NCI-H2107 treated with DMSO at 0.1 percent for 48 hours (cell line): ENCODE measurements at regions not wholly inside any gene's neighbourhood (a gene's known extent, or its start where the extent isn't known, plus 50 kb on each side); places are given as distances from the start of the nearest gene placed in this dataset.

Experiments
- DNase-seq: peaks from one replicate; lab custom pipeline; 2025; ENCODE audit not compliant: unreplicated experiment; lab: John Stamatoyannopoulos, UW

DNA sequence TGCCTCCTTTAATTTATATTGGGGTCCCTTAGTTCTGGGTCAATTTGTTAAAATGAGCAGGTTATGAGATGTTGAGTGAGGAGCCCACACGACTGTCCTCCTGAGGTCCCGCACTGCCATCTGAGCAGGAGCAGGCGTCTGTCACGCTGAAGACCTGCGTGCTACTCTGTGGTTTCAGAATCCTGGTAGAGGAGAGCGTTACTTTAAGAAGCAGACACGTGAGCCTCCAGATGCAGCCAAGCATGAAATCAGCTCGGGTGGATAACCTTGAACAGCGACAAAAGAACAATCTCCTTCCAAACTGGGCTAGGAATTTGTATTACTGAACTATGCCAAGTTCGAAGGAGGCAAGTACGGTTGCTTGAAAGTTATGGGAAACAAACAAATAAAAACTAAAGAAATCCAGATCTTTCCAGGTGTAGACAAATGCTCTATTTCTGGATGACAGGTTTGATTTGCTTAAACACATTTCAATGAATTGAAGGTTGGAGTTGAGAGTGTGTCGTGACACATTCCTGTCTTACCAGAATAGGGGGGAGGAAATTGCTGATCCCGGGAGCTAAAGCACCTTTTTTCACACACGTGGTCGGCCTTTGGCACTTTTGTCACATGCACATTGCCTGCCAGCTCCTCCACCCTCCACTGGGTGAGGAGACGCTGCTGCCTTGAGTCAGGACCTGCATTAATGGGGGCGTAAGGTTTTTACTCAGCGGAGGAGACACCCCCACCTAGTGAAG is 945.5 kb upstream of the SLC10A2 start:
- DNase-seq, result no peak

DNA sequence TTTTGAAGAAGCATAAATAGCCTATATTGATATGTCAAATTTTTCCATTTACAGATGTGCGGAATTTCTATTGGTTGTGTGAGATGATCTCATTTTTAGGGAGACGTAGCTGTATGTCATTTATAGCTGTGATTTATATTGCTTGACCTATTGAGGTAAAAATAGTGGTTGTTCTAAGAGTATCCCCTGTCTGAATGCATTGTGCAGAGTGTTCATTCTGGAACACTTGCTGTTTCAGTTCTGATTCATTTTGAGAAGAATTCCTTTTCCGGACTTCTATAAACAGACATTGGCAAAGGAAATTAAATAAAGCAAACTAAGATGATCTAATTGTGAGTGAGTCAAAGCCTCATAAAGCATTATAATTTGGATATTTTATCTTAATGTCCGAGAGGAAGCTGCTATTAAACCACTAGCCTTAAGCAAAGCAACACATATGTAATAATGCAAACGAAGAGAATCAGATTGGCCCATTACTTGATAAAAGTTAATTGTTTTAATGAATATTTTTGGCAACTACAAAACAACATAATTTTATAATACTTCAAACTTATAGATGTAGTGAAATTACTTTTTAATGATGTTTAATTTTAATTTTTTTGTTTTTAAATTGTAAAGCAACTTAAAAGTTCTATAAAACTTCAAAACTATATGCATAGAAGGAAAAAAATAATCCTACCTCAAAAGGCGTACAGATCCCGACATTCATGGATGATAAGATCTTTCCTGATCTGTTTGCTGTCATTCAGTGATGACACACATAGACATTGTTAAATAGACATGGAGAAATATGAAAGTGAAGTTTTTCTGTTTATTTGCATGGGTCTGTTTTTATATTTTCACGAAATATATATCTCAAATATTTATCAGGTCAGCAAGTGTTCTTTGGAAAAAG is 942.6 kb upstream of the SLC10A2 start:
- DNase-seq, result no peak

DNA sequence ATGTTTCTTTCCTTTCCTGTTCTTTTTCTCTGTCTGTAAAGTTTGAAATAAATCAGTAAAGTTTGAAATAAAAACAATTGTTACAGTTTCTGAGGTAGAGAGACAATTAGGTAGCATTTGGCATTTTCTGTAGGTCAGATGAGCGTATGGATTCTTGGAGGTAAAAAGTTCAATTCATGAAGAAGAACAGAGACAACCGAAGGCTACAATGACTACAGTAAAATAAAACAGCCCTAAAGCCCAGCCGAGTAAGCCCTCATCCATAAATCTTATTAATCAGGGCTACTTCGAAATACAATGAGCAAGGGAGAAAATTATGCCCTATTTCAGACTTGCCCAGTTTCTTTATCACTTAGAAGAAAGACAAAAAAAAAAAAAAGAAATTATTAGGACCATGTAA is 941.9 kb upstream of the SLC10A2 start:
- DNase-seq, result no peak

DNA sequence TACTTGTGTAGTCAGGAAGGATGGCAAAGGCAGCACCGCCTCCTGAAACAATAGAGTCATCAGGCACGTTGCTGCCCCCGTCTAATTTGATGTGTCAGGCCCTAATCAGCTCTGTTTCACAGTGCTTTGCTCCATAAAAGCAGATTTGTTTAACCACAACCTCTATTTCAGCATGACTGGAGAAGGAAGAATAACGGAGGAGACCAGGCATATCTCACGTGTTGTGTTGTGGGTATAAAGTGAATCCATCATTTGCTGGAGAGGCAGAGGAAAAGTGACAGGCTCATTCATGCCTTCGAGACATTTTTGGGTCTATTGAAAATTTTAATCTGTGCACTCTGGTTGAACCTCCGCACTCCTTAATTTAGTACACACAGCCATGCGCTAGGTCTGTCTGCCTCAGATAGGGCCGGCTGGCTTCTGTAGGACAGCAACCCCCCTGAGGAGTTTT is 940.4 kb upstream of the SLC10A2 start:
- DNase-seq, result no peak

DNA sequence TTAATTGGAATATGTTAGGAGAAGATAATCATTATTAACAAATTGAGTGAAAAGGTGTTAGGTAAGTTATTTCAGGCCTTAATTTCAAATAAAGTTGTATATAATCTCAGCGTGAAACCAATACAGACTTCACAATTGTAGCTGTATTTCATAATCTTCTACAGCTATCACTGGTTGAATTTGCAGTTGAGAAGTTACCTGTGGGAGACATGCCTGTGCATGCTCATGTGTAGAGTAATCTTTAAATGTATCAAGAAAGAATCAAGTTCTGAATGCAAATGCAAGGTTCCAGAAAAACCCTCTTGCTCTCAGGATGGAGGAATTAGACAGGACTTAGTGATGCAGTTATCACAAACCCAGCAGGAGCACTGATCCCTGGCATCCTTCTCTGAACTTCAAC is 938.4 kb upstream of the SLC10A2 start:
- no peak for DNase-seq

DNA sequence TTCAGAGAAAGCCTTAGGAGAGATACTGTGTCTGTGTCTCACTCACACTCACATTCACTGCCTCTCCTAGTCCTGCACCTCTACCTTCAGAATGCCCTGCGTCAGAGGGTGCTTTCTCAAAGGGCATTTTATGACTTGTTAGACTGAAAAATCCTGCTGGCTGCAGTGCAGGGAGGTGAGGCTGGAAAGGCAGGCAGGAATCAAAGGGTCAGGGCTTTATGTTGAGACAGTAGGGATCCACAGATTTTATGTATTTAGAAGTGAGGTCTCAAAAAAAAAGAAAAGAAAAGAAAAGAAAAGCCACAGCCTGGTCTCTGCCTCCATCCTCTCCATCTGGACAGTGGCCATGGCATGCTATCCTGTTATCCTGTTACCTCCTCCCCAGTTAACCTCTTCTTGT is 936.0 kb upstream of the SLC10A2 start:
- DNase-seq, result no peak

DNA sequence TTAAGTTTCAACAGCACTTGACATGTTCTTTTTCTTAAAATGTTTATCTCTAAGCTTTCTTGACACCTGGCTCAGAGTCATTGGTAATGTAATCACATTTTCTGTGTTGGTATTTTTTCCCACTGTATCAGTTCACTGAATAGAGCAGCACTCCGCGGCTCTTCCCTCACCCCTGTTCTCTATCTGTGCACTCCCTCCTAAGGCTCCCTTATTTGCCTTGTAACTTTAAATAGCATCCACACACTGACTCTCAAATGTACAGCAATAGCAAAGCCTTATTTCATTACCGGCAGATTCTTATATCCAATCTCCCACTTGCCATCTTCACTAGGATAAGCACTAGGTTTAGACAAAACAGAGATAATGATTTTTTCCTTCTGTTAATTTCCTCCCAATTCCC is 935.5 kb upstream of the SLC10A2 start:
- DNase-seq, result no peak

DNA sequence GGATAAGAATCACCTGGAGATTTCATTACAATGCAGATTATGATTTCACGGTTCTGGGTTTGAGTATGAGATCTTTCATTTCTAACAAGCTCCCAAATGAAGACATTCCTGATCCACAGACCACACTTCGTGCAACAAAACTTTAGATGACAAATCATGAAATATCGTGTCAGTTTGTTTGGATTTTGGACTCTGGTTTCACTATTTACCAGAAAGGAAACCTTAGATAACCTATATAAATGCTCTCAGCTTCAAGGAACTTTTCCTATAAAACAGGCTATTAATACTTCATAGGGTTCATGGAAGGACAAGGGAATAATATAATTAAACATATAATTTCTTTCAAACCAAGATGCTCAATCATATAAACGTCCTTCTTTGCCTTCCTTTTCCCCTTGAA is 930.5 kb upstream of the SLC10A2 start:
- DNase-seq, result no peak

DNA sequence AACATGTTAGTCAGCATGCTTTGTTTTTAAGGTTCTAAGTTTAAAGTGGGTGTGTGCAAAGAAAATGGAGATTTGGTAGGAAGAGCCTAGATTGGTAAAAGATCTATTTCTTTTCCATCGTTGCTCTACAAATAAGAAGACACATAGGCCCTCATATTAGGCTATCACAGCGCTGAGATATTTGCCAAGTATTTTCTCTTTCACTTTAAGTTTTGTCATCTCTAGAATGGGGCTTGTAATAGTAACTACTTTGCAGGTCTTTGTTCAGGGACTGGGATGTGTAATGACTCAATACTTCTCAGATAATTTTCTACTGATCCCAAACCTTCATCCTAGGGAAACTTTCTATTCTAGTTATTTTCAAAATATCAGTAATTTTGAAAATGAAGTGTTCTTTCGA is 917.7 kb upstream of the SLC10A2 start:
- DNase-seq, result no peak

DNA sequence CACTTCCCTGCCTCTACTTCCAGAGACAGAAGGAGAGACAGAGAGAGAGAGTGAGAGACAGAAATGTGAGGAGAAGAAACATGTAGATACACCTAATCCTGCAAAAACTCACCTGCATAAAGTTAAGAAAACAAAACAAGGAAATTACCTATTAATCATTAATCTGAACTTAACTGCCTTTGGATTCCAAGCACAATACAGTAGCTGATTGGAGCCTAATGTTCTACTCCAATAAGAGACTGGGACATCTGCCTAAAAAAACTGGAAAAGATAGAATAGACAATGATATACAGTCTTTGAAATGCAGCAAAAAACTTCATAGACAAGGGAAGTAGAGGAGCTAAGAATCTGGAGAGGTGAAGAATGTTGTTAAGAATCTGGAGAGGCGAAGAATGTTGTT is 910.2 kb upstream of the SLC10A2 start:
- DNase-seq, result no peak

DNA sequence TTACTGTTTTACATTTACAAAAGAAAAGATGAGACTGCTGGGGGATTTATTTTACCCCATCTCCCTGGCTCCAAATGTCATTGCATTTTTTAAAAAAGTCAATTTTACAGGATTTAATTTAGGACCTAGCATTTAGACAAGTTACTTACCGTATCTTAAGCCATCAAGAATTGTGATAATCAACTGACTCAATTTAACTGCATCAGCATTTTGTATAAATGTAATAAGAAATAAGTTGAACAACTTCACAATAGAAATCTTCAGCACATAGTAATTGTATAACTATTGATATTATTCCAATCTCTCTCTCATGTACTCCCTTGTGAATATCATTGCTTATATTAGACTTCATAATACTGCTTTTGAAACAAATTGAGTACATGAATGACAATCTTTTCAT is 907.5 kb upstream of the SLC10A2 start:
- no peak for DNase-seq

DNA sequence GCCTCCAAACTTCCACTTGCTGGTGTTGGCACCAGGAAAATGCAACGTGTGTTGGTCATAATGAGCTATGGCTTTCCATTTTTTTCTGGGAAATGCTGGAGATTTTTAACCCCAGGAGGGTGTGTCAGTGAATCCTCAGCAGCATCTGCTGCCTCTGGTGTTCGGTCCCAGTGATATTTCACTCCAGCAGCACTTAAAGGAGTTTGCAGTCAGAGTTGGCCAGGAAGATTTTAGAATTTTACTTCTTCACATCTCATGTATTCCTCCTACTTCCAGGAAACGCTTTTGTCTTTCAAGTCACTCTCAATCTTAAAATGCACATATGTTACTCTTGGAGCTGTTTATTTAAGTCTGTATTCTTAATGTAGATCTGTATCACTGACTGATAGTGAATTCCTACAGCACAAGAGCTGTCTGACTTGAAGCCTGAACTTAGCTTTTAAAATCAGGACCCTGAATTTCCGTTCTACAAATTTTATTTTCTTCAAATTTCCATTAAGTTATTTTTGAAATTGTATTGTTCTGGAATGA is 903.4 kb upstream of the SLC10A2 start:
- no peak for DNase-seq

DNA sequence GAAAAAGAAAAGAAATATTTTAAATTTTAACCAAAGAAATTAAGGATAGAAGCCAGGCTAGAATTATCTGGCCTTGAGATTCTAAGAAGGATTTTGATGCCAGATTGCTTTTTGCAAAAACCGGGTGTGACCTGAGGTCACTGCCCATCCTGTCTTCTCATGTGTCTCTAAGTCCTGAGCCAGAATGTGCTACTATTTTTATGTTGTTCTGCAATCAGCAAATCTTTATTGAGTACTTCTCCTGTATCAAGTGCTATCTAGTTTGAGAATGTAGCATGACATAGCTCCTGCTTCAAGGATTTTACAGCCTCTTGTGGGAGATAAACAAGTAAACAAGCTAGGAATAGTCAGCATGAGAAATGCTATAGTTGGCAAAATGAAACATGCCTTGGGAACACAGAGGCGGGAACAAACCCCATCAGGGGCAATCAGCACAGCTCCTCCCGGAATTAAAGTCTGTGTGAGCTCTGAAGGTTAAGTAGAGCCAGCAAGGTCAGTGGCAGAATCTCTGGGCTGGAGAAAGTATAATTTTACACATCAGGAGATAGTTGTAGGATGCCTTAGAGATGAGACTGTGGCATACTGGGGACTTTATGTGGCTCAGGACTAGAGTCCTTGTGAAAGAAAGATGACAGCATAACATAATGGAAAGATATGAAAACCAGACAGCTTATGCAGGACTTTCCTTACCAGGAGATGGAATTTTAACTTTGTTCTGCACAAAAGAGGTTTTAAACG is 899.5 kb upstream of the SLC10A2 start:
- DNase-seq, result no peak

DNA sequence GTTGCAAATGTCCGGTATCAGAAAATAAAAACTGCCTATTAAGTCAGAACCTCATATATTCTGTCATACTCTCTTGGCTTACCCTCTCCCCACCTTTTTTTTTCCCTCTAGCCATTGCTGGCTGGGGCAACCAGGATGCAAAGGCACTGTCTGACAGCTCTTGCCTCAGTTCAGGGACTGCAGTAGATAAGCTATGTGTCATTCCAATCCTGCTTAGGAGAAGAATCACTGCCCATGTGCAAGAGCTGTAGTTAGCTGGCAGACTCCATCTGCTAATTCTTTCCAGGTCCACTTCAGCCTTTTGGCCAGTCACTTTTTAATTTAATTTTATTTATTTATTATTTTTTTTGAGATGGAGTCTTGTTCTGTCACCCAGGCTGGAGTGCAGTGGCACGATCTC is 895.6 kb upstream of the SLC10A2 start:
- DNase-seq, result no peak

DNA sequence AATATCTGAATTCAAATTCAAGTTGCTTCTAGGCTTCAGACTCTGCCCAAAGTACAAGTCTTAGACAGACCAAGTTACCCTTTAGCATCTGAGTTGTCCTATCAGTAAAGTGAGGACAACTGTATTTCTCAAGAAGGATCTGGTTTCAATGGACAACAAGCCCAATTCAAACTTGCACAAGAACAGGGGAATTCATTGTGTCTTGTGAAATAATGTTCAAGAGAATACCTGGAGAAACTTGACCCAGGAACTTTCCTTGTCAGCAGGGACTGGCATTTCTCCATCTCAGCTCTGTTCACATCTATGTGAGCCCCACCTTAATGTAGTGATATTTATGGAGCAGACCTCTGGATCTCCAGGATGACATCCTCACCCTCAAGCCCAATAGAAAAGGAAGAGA is 894.9 kb upstream of the SLC10A2 start:
- DNase-seq, result no peak

DNA sequence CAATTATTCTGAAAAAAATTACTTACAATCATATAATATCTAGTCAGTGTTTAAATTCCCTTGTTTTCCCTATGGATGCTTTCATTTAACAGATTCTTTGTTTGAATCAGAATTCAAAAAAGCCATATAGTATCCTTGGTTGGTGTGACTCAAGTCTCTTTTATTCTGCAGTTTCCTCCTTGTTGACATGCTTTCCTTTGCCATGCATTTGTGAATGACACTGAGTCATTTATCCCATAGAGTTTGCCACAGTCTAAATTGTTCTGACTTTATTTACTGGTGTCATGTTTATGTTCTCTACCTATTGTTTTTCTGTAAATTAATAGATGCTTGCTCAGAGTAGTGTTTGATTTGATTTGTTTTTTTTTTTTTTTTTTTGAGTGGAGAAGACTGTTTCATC is 893.8 kb upstream of the SLC10A2 start:
- DNase-seq, result no peak

DNA sequence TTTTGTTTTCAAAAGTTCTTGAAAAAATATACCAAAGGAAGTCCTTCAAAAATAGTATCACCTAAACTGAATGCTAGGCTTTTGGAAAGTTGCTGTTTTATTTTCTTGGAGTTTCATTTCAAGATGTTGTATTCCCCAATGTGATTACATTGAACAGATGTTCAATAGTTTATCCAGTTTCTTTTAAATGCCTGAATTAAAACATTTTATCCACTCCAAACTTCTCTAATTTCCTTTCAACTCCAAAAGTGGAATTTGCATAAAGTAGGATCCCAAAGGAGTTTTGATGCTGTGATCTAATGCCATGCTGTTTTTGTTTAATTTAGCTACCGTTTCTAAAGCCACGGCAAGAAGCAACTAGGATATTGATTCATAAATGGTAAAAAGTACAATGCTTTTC is 892.5 kb upstream of the SLC10A2 start:
- DNase-seq, result no peak

DNA sequence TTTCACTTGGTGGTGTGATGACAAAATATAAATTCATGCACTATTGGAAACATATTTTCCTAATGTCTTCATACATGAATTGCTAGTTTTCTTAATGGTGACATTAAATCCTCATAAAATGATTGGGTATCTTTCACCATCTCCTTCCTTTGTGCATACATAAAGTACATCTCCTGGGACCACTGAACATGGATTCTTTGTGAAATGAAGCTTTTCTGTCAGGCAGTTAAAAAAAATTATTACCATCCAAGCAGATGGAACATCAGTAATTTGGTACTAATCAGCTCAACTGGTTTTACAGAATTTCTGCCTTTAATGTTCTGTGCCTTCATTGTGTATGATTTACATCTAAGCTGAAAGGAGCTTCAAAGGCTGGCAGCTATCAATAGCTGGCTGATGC is 891.7 kb upstream of the SLC10A2 start:
- DNase-seq, result no peak

DNA sequence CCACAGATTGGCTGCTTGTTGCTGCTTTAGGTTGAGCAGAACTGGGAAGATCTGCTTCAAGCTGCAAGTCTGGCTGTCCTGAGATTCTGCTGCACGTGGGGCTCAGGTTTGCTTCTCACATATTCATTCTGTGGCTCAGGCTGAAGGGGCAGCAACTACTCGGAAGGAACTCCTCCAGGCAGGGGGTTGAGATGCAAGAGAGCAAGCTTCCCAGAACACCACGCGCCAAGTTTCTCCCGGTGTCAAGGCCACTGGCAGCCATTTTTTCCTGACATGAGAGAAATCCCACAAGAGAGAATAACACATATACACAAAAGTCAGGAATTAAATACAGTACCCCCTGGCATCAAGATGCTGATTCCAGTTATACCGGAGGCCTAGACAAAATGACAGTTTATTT is 887.6 kb upstream of the SLC10A2 start:
- DNase-seq, result no peak

DNA sequence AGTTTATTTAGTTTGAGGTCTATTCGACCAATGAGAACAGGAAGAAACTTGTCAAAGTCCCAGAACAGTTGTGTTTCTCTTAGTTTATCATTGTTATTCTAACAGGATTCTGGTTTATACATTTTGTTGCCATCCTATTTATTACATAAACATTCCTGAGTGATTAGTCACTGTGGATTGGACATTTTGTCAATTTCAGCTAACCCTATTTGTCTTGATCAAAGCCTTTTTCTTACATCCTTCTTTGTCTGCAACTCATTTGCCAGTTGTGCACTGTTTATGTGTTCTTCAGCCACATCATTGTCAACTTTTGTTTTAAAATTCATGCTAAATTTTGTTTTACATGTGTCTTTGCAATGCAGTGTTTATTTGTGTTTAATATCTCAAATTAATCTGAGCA is 886.0 kb upstream of the SLC10A2 start:
- DNase-seq, result no peak

DNA sequence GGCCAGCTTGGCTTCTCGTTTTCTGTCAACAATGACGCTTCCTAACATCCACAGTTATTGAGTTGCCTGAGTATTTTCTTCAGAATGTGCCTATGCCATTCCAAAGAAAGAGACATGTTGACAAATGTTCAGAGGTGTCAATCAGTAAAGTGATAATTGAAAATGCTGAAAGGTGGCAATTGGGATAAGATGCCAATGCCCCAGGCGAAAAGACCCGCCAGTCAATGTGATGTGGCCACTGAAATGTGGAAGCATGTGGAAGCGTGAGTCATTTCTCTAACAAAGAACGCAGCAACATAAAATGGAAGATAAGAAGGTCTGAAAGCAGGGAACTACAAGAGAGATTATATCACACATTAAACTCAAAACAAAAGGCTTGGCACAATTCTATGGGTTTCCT is 882.2 kb upstream of the SLC10A2 start:
- DNase-seq, result no peak

DNA sequence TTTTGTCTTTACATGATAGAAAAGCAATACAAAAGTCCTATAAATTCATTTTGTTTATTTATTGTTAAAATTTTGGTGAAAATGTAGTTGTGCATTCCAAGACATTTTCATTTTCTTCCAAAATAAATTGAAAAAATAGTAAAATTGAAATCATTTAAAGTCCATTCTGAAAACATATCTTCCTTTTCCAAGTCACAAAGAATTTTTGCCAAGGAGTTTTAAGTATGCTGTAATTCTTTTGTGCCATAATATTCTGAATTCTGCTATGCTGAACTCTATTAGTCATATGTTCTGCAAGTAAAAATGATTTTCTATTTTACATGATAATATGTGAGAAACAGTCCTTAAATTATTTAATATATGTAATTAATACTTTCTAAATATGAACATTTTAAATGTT is 879.6 kb upstream of the SLC10A2 start:
- DNase-seq, result no peak
